ENCODE measurements at regions not wholly inside any gene's neighbourhood (a gene's known extent, or its start where the extent isn't known, plus 50 kb on each side); places are given as distances from the start of the nearest gene placed in this dataset.

- TF ChIP-seq CTCF (IDR thresholded peaks at IDR 0.05; ENCODE audit: low read length): no peak
- TF ChIP-seq EZH2phosphoT487 (IDR thresholded peaks at IDR 0.05; ENCODE audit: low read length): no peak
- TF ChIP-seq EZH2 (optimal IDR thresholded peaks at IDR 0.05; ENCODE audit: low read depth, low read length): no peak
Measured at GRCh38 chrX:66328950-66329596, 165.0 kb downstream of the HEPH start.
